ENCODE measurements at regions not wholly inside any gene's neighbourhood (a gene's known extent, or its start where the extent isn't known, plus 50 kb on each side); places are given as distances from the start of the nearest gene placed in this dataset.

DNA sequence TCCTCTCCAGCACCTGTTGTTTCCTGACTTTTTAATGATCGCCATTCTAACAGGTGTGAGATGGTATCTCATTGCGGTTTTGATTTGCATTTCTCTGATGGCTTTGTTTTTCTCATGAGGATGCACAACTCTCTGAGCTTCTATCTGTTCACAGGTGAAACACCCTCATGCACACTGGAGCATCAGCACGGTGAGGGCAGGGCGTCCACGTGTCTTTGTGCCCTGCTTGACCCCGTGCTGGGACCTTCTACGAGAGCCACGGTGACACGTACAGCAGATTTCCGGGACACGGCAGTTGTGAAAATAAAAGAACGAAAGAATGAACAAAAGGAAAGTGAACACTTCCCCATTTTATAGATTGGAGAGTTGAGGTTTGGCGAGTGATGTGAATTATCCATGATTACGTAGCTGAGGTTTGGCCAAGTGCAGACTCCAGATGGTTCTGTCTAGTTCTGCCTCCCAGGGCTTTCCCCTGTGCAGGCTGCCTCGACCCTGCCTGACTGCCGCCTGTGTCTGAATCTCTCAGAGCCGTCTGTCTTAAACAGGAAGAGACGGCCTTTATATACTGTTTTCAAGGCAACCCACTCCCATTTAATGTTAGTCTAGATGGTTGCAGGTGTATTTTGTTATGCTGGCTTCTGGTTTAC, 67.8 kb upstream of the SORBS2 start:
- Histone ChIP-seq H3K27me3 (ENCODE audit: control insufficient read depth, insufficient read depth, low read length) (no peaks in the 10 kb centered on the region), H3K9ac (ENCODE audit: low read depth, low read length) (no peak overlapping the region), H3K4me3 (ENCODE audit: low read depth, low read length) (no peak overlapping the region), H3K36me3 (ENCODE audit: control insufficient read depth, insufficient read depth, low read length) (no peaks in the 10 kb centered on the region), H3K9me3 (ENCODE audit: control insufficient read depth, insufficient read depth, low read length) (no peaks in the 10 kb centered on the region), H3K27ac (ENCODE audit: low read depth, low read length) (no peak overlapping the region), H3K4me1 (ENCODE audit: control insufficient read depth, insufficient read depth, low read length) (peaks cover 20% of the 10 kb centered on the region; the same call in 1 of the 2 replicates)

DNA sequence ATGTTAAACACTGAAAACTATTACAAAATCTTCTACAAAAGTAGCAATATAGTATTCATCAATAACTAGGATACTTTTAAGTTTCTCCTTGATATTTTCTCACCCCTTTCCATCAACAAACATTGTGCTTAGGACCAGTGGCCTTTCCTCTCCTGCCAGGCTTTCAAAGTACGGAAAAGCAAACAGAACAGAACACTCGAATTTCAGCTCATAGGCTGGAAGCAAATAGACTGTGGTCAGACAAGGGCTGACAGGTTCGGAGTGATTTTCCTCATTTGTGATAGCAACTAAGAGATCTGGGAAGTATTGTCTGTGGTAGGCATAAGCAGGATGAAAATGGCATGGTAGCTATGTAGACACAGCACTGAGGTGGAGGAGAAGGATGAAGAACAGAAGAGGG, 68.6 kb upstream of the SORBS2 start:
- H3K4me1 ChIP-seq (ENCODE audit: control insufficient read depth, insufficient read depth, low read length), result peaks cover 18% of the 10 kb centered on the region; the same call in 1 of the 2 replicates
- no peaks in the 10 kb centered on the region for H3K27me3 ChIP-seq (ENCODE audit: control insufficient read depth, insufficient read depth, low read length)
- H3K9ac ChIP-seq (ENCODE audit: low read depth, low read length), result no peak overlapping the region
- no peak overlapping the region for H3K4me3 ChIP-seq (ENCODE audit: low read depth, low read length)
- H3K9me3 ChIP-seq (ENCODE audit: control insufficient read depth, insufficient read depth, low read length), result no peaks in the 10 kb centered on the region
- no peak overlapping the region for H3K27ac ChIP-seq (ENCODE audit: low read depth, low read length)
- no peaks in the 10 kb centered on the region for H3K36me3 ChIP-seq (ENCODE audit: control insufficient read depth, insufficient read depth, low read length)

DNA sequence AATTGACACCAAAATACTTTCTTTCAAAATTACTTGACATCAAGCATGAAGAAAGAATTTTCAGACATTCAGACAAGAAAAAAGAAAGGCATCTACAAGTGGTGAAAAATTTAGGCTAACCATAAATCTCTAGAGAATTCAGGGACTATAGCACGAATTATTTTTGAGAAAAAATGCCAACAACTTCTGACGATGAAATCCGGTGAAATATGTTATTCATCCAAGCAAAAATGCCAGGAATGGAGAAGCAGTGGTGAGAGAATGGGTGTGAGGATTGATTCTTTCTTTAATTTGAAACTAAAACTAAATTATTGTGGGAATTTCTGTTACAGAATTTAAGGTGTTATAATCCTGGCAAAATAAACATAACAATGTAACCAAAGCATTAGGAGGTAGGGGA, 69.4 kb upstream of the SORBS2 start:
- Histone ChIP-seq H3K9ac (ENCODE audit: low read depth, low read length) (no peak overlapping the region), H3K36me3 (ENCODE audit: control insufficient read depth, insufficient read depth, low read length) (no peaks in the 10 kb centered on the region), H3K4me1 (ENCODE audit: control insufficient read depth, insufficient read depth, low read length) (peaks cover 18% of the 10 kb centered on the region; the same call in 1 of the 2 replicates), H3K4me3 (ENCODE audit: low read depth, low read length) (no peak overlapping the region), H3K27ac (ENCODE audit: low read depth, low read length) (no peak overlapping the region), H3K27me3 (ENCODE audit: control insufficient read depth, insufficient read depth, low read length) (no peaks in the 10 kb centered on the region), H3K9me3 (ENCODE audit: control insufficient read depth, insufficient read depth, low read length) (no peaks in the 10 kb centered on the region)

DNA sequence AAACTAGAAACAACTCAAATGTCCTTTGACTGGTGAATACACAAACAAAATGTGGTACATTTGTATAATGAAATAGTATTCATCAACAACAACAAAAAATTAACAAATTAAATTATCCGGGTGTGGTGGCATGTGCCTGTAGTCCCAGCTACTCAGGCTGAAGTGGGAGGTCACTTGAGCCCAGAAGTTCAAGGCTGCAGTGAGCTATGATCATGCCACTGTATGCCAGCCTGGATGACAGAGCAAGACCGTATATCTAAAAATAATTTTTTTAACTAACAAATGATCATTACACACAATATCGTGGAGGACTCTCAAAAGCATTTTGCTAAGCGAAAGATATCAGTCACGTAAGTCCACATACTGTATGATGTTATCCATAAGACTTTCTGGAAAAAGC, 71.6 kb upstream of the SORBS2 start:
- Histone ChIP-seq H3K9ac (ENCODE audit: low read depth, low read length) (no peak overlapping the region), H3K9me3 (ENCODE audit: control insufficient read depth, insufficient read depth, low read length) (peaks cover 4% of the 10 kb centered on the region), H3K36me3 (ENCODE audit: control insufficient read depth, insufficient read depth, low read length) (no peaks in the 10 kb centered on the region), H3K27me3 (ENCODE audit: control insufficient read depth, insufficient read depth, low read length) (no peaks in the 10 kb centered on the region), H3K4me3 (ENCODE audit: low read depth, low read length) (no peak overlapping the region), H3K27ac (ENCODE audit: low read depth, low read length) (no peak overlapping the region), H3K4me1 (ENCODE audit: control insufficient read depth, insufficient read depth, low read length) (peaks cover 18% of the 10 kb centered on the region; the same call in 1 of the 2 replicates)

DNA sequence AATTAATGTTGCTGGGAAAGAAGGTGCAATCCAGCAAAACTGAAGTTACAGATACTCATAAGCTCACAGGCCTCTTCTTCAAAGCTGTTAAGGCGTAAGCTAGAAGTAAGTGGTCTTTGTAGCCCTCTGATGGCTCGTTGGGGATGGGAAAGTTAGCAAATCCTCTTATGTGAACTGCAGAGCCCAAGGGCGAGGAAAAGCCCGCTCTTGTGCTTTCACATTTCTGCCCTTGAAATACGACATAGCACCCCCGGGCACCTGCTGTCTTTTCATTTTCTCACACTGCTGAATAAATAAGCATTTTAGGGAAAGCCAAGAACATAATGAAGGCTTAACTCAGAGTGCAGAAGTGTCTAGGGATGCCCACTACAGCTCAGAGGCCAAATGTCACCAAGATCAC, 73.1 kb upstream of the SORBS2 start:
- no peaks in the 10 kb centered on the region for H3K36me3 ChIP-seq (ENCODE audit: control insufficient read depth, insufficient read depth, low read length)
- H3K9me3 ChIP-seq (ENCODE audit: control insufficient read depth, insufficient read depth, low read length), result peaks cover 4% of the 10 kb centered on the region
- no peak overlapping the region for H3K27ac ChIP-seq (ENCODE audit: low read depth, low read length)
- H3K4me1 ChIP-seq (ENCODE audit: control insufficient read depth, insufficient read depth, low read length), result peaks cover 18% of the 10 kb centered on the region; the same call in 1 of the 2 replicates
- no peaks in the 10 kb centered on the region for H3K27me3 ChIP-seq (ENCODE audit: control insufficient read depth, insufficient read depth, low read length)
- no peak overlapping the region for H3K4me3 ChIP-seq (ENCODE audit: low read depth, low read length)
- H3K9ac ChIP-seq (ENCODE audit: low read depth, low read length), result no peak overlapping the region

DNA sequence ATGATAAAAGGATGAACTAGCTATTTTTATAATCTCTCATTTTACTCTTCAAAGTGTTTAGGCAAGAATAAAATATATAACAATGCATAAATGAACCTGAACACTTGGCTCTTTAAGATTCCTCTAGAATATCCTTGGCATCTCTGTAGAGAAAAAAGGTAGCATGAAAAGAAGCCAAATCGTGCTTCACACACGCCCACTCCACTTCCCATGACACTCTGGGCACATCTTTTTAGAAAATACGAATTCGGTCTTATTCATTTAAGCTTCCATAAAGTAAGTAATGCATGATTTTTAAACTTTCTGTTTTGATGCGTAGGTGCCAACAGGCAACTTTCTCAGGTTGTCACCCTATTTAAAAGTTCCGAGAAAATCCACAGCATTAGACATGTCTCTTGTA, 73.6 kb upstream of the SORBS2 start:
- no peak overlapping the region for H3K9ac ChIP-seq (ENCODE audit: low read depth, low read length)

DNA sequence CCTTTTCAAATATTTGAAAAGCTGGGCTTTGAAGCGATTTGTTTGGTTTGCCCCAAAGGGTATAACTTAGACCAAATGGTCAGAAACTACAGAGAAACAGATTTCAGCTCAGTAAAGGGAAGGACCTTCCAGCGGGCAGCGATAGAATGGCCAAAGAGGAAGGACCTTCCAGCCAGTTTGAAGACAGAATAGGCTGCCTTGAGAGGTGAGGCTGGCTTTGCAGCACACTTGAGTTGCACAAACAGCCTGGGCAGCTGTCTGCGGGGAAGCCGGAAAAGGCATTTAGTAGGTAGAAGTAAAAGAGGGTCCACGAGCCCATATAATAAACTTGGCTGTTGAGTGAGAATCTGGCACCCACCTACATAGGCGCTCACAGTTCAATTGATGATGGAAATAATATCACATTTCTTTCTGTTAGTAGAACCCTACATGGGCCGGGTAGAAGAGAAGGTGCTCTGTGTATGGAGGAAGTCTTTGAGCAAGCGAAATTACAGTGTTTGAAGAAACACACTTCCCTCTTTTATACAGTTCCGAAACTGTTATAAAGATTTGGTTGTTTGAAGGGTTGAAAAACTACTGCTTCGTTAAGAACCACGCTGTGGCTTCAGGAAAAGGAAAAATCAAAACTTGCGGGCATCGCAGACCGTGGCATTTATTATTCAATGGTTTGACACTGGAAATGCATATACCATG, 75.0 kb upstream of the SORBS2 start:
- H3K4me1 ChIP-seq (ENCODE audit: control insufficient read depth, insufficient read depth, low read length), result peaks cover under 1% of the 10 kb centered on the region; the same call in 1 of the 2 replicates
- H3K4me3 ChIP-seq (ENCODE audit: low read depth, low read length), result no peak overlapping the region

More for the DNA sequence above, 73.6 kb upstream of the SORBS2 start:
- Histone ChIP-seq H3K27ac (ENCODE audit: low read depth, low read length) (no peak overlapping the region), H3K9me3 (ENCODE audit: control insufficient read depth, insufficient read depth, low read length) (peaks cover 4% of the 10 kb centered on the region), H3K36me3 (ENCODE audit: control insufficient read depth, insufficient read depth, low read length) (no peaks in the 10 kb centered on the region), H3K4me1 (ENCODE audit: control insufficient read depth, insufficient read depth, low read length) (peaks cover 13% of the 10 kb centered on the region; the same call in 1 of the 2 replicates), H3K4me3 (ENCODE audit: low read depth, low read length) (no peak overlapping the region), H3K27me3 (ENCODE audit: control insufficient read depth, insufficient read depth, low read length) (no peaks in the 10 kb centered on the region)

DNA sequence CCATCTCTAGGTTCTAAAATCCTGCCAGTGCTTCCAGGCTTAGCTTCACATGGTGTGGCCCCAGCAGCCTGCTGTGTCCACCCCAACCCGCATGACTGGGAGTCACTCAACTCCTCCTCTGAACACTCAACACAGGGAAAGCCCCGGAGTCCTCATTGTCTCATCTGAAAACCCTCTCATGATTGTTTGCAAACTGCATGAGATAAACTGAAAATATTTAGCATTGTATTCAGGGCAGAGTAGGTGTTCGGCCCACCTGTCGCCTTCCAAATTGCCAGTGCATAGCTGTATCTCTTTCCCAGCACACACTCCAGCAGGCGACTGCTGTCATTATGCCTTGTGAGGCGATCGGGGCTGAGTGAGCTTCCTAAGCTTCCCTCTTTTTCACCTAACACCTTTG, 76.7 kb upstream of the SORBS2 start:
- Histone ChIP-seq H3K9me3 (ENCODE audit: control insufficient read depth, insufficient read depth, low read length) (peaks cover 11% of the 10 kb centered on the region), H3K36me3 (ENCODE audit: control insufficient read depth, insufficient read depth, low read length) (no peaks in the 10 kb centered on the region), H3K4me3 (ENCODE audit: low read depth, low read length) (no peak overlapping the region), H3K4me1 (ENCODE audit: control insufficient read depth, insufficient read depth, low read length) (no peaks in the 10 kb centered on the region), H3K27me3 (ENCODE audit: control insufficient read depth, insufficient read depth, low read length) (no peaks in the 10 kb centered on the region), H3K27ac (ENCODE audit: low read depth, low read length) (no peak overlapping the region), H3K9ac (ENCODE audit: low read depth, low read length) (no peak overlapping the region)

More for the DNA sequence above, 75.0 kb upstream of the SORBS2 start:
- Histone ChIP-seq H3K27me3 (ENCODE audit: control insufficient read depth, insufficient read depth, low read length) (no peaks in the 10 kb centered on the region), H3K27ac (ENCODE audit: low read depth, low read length) (no peak overlapping the region), H3K9me3 (ENCODE audit: control insufficient read depth, insufficient read depth, low read length) (peaks cover 4% of the 10 kb centered on the region), H3K36me3 (ENCODE audit: control insufficient read depth, insufficient read depth, low read length) (no peaks in the 10 kb centered on the region), H3K9ac (ENCODE audit: low read depth, low read length) (no peak overlapping the region)

DNA sequence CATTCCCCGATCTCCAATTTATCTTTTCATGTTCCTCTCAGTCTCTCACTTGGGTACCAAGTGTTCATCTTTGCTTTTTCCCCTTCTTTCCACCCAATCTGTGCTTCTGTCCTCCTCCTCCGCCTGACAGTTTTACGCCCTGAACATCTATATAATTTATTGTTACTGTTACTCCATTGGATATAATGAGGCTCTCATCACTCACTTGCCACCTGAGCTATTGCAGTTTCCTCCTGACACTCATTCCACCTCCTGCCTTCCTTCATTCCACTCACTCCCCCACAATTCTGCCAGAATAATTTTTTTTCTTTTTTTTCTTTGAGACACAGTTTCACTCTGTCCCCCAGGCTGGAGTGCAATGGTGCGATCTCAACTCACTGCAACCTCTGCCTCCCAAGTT, 77.6 kb upstream of the SORBS2 start:
- Histone ChIP-seq H3K27me3 (ENCODE audit: control insufficient read depth, insufficient read depth, low read length) (no peaks in the 10 kb centered on the region), H3K4me3 (ENCODE audit: low read depth, low read length) (no peak overlapping the region), H3K27ac (ENCODE audit: low read depth, low read length) (no peak overlapping the region), H3K4me1 (ENCODE audit: control insufficient read depth, insufficient read depth, low read length) (no peaks in the 10 kb centered on the region), H3K9me3 (ENCODE audit: control insufficient read depth, insufficient read depth, low read length) (peaks cover 15% of the 10 kb centered on the region), H3K9ac (ENCODE audit: low read depth, low read length) (no peak overlapping the region), H3K36me3 (ENCODE audit: control insufficient read depth, insufficient read depth, low read length) (no peaks in the 10 kb centered on the region)

DNA sequence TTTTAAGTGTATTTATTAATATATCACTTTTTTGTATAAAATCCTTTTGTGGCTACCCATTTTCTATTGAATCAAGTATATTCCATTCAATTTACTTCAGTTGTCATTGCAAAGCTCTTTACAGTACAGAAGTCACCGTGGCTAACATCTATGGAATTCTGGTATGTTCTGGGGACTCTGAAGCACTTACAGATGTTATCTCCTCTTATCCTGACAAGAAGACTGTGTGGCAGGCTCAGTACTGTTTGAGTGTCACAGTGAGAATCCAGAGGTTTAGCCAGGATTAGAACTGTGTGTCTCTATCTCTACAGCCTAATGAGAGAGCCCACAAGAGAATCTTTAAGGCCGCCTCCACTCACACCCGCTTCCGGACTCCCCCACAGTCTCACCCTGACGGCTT, 78.2 kb upstream of the SORBS2 start:
- Histone ChIP-seq H3K27ac (ENCODE audit: low read depth, low read length) (no peak overlapping the region), H3K4me1 (ENCODE audit: control insufficient read depth, insufficient read depth, low read length) (no peaks in the 10 kb centered on the region), H3K9me3 (ENCODE audit: control insufficient read depth, insufficient read depth, low read length) (peaks cover 15% of the 10 kb centered on the region), H3K9ac (ENCODE audit: low read depth, low read length) (no peak overlapping the region), H3K36me3 (ENCODE audit: control insufficient read depth, insufficient read depth, low read length) (no peaks in the 10 kb centered on the region), H3K27me3 (ENCODE audit: control insufficient read depth, insufficient read depth, low read length) (no peaks in the 10 kb centered on the region), H3K4me3 (ENCODE audit: low read depth, low read length) (no peak overlapping the region)

DNA sequence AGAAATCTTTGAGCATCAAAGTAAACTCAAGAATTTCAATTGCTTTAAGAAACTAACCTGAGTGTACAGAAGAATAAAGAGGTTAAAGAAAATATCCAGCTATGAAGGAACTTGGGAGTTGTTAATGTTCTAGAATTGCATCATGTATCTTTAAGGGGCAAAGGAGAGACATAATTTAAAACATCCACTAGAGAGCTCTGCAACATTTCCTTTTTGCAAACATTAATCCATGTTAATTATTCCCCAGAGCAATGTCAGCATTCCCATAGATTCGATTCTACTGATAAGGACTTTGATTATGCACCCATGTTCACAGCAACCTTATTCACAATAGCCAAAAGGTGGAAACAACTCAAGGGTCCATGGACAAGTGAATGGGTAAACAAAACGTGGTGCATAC, 80.2 kb upstream of the SORBS2 start:
- Histone ChIP-seq H3K27ac (ENCODE audit: low read depth, low read length) (no peak overlapping the region), H3K4me3 (ENCODE audit: low read depth, low read length) (no peak overlapping the region), H3K36me3 (ENCODE audit: control insufficient read depth, insufficient read depth, low read length) (no peaks in the 10 kb centered on the region), H3K9ac (ENCODE audit: low read depth, low read length) (no peak overlapping the region), H3K9me3 (ENCODE audit: control insufficient read depth, insufficient read depth, low read length) (peaks cover 15% of the 10 kb centered on the region), H3K27me3 (ENCODE audit: control insufficient read depth, insufficient read depth, low read length) (no peaks in the 10 kb centered on the region), H3K4me1 (ENCODE audit: control insufficient read depth, insufficient read depth, low read length) (no peaks in the 10 kb centered on the region)

All from HUES48 (cell line).